Hematopoietic multipotent progenitor cell treated with erythropoietin and hydrocortisone succinate and interleukin-3 and kit ligand, for 17 days (in vitro differentiated cells): ENCODE measurements at regions not wholly inside any gene's neighbourhood (a gene's known extent, or its start where the extent isn't known, plus 50 kb on each side); places are given as distances from the start of the nearest gene placed in this dataset.
"Not testable (repeated sequence)": the region's sequence is repeated elsewhere in the genome, so short reads cannot be mapped to it uniquely, and the experiment has no call there.

ENCODE experiments used
- DNase-seq: peaks from one replicate; pipeline ENCODE4 v3.0.0-alpha.2; 2015; ENCODE audit warnings: low spot score

- DNase-seq, result no peak
These were observed 435.9 kb downstream of the CD83 start for GRCh38 chr6:14553515-14553914.

GRCh38 chr6:14555804-14556203 lies 438.2 kb downstream of the CD83 start:
- no peak for DNase-seq

- no peak for DNase-seq
These were observed 442.4 kb downstream of the CD83 start for GRCh38 chr6:14559746-14560536.

DNA sequence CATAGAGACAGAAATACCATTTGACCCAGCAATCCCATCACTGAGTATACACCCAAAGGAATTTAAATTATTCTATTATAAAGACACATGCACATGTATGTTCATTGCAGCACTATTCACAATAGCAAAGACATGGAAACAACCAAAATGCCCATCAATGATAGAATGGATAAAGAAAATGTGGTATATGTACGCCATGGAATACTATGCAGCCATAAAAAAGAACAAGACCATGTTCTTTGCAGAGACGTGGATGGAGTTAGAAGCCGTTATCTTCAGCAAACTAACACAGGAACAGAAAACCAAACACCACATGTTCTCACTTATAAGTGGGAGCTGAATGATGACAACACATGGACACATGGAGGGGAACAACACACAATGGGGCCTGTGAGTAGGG lies 444.0 kb downstream of the CD83 start:
- DNase-seq, result not testable (repeated sequence)

DNA sequence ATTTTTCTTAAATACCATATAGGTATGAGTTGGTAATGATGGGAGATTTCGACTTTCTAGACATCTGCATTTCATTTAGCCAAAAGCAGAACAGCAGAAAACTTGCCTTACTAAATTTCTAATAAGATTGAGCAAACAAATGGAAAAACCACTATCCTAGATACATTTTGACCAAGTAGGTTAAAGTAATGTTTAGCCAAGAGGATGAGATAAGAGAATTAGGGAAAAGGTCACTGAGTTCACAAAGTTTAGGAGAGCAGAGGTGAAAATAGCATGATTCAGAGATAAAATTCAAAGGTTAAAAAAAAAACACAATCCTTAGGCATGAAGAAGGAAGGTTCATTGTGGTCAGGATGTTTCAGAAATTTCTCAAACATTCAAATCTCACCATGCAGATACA lies 450.3 kb downstream of the CD83 start:
- no peak for DNase-seq

DNA sequence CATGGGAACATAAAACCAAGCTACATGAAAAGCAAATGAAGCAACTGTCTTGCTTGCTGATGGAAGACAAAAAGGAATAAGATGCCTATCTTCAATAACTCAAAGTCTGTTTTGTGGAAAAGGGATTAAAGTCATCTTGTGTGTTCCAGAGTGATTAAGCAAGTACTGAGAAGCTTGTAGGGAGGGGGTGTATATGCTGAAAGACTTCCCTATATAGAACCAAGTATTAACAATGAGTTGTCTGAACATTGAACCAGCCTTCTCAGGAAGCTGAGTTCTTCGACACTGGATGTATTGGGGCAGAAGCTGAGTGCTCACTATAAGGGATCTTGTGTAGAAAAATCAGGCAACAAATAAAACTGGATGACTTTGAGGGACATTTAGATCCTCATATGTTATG lies 451.8 kb downstream of the CD83 start:
- DNase-seq, result no peak

GRCh38 chr6:14569874-14570273 lies 452.3 kb downstream of the CD83 start:
- DNase-seq, result not testable (repeated sequence)

- DNase-seq, result no peak
These were observed 453.4 kb downstream of the CD83 start for GRCh38 chr6:14571001-14571400.

- no peak for DNase-seq
These were observed 454.2 kb downstream of the CD83 start for GRCh38 chr6:14571746-14572145.

DNA sequence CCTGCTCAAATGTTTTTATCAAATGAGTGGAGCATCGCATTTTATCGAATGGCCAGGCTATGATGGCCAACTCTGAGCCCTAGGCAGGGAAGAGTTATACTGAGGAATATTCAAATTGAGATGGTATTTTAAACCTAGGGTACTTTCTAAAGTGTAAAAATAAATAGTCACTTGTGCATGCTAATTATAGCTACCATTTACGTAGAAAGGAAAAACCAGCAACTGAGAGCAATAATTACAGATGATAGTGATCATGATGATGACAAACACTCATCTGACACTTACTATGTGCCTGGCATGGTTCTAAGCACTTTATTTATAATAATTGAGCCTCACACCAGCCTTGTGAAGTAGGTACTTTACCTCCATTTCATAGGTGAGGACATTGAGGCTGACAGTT lies 455.7 kb downstream of the CD83 start:
- no peak for DNase-seq

- no peak for DNase-seq
These were observed 456.2 kb downstream of the CD83 start for GRCh38 chr6:14573703-14574290.

DNA sequence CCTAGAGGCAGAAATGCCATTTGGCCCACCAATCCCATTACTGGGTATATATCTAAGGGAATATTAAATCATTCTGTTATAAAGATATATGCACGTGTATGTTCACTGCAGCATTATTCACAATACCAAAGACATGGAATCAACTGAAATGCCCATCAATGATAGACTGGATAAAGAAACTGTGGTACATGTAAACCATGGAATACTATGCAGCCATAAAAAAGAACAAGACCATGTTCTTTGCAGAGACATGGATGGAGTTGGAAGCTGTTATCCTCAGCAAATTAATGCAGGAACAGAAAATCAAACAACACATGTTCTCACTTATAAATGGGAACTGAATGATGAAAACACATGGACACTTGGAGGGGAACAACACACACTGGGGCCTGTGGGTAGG lies 458.4 kb downstream of the CD83 start:
- DNase-seq, result no peak

DNA sequence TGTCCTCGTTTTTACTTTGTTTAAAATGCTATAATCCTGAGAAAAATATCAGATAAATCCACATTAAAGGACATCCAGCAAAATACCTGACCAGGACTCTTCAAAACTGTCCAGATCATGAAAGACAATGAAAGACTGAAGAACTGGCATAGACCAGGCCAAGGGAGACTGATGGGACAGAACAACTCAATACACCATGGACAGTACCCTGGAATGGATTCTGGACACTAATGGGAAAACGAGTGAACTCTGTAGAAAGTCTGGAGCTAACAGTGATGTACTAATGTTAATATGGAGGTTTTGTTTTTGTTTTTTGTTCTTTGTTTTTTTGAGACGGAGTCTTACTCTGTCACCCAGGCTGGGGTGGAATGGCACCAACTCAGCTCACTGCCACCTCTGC lies 461.4 kb downstream of the CD83 start:
- no peak for DNase-seq

GRCh38 chr6:14582749-14583148 lies 465.2 kb downstream of the CD83 start:
- DNase-seq, result no peak

GRCh38 chr6:14583826-14584225 lies 466.3 kb downstream of the CD83 start:
- no peak for DNase-seq

DNA sequence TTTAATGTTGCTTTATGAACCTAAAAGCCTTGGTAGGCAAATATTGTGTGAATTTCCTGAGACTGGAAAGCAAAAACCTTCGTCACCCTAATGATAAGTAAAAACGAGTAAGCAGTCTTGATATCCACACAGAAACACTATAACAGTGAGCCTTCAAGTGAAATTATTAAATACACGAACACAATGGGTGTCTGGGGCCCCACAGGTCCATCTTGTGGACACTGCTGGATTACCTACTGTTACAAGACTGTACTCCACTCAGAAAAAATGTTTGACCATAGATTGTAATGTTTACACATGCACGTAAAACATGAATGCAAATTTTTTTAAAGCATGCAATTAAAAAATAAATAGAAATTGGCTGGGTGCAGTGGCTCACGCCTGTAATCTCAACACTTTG lies 466.9 kb downstream of the CD83 start:
- no peak for DNase-seq

GRCh38 chr6:14585689-14586088 lies 468.1 kb downstream of the CD83 start:
- DNase-seq, result no peak

DNA sequence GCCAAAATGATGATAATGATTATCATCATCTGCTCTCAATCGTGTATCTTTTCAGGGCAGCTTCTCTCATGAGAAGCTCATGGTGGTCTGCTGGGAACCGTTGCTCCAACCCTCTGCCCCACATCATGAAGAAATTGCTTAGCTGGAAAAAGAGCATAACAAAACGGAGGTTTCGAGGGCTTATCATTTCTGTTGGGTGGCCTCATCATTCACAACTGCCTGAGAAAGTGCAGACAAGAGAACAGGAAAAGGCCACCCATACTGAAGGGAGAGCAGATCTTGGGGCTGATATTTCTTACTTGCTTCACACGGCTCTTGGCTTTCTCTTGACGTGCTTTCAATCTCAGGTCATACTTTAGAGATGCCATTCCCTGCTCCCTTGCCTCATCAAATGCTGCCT lies 471.6 kb downstream of the CD83 start:
- no peak for DNase-seq

DNA sequence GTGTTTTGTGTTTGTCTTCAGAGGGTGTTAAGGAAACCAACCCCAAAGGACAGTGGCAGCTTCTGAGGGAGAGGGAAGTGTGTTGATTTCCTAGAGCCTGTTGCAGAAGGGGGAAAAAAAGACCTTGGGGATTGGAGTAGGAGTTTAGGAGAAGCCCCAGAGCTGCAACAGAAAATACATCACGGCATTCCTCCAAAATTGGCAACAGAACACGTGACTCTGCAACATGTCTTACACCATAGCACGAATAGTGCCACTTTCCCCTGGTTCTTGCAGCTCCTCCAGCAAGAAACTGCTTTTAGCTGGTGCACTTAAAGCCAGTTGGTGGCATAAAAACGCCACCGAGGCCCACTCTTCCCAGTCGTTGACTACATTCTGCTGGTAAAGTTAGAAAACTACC lies 473.0 kb downstream of the CD83 start:
- no peak for DNase-seq

- no peak for DNase-seq
These were observed 474.4 kb downstream of the CD83 start for GRCh38 chr6:14591998-14592397.

- no peak for DNase-seq
These were observed 475.7 kb downstream of the CD83 start for GRCh38 chr6:14593286-14593685.

DNA sequence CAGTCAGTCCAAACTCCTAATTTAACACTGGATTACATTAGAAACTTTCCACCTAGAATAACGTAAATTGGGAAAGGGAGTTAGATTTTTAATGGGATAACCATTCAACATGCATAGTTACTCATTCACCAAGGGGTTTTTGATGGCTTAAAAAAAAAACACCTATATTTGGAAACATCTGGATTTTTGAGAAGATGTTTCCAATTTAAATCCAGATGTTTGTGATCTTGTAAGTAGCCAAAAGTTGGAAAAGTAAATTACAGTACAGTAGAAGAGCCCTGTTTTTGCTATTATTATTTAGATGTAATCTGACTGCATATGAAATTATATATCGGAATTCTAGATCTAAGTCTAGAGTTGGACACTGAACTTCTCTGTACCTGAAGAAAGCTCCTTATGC lies 478.2 kb downstream of the CD83 start:
- DNase-seq, result no peak

GRCh38 chr6:14596410-14596809 lies 478.8 kb downstream of the CD83 start:
- DNase-seq, result no peak

DNA sequence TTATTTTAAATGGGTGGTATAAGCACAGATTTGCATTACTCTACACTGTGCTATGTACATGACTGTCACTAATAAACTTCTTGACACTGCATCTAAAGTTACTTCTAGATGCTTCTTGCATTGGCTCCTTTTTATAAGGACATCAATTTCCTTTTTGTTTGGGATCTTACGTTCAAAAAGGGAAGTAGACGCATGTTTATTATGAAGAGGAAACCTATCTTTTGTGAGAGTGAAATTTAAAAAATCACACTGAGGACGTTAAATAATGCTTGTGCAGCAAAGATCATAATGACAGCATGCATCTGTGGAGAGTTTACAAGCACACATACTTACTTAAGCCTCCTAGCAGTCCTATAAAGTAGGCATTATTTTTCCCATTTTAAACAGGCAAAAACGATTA lies 479.5 kb downstream of the CD83 start:
- DNase-seq, result no peak
